ENCODE measurements at regions not wholly inside any gene's neighbourhood (a gene's known extent, or its start where the extent isn't known, plus 50 kb on each side); places are given as distances from the start of the nearest gene placed in this dataset.

GRCh38 chr5:158195416-158196210 is 336.7 kb upstream of the CLINT1 start:
- TF ChIP-seq CTCF (conservative IDR thresholded peaks at IDR 0.05 in 1 of 2, IDR thresholded peaks at IDR 0.05 in 1 of 2; ENCODE audit: low read depth in 1 of 2, low read length in 2 of 2) = no peak
- no peak for TF ChIP-seq EZH2 (IDR thresholded peaks at IDR 0.05; ENCODE audit: low read length, missing control alignments)
